Uterus (tissue), 2 donors: ENCODE measurements at regions not wholly inside any gene's neighbourhood (a gene's known extent, or its start where the extent isn't known, plus 50 kb on each side); places are given as distances from the start of the nearest gene placed in this dataset.

ENCODE experiments used
- CTCF ChIP-seq, 4 experiments: fragments of 200-600 bp in 2 of 4; fragments of 450-650 bp in 2 of 4; sonication (generic) in 2 of 4; IDR thresholded peaks; one replicate each; pipeline ENCODE4 v1.5.1; 2016 to 2019; ENCODE audit warnings: antibody characterized with exemption in 4 of 4, mild to moderate bottlenecking in 2 of 4, moderate library complexity in 1 of 4
- POLR2A ChIP-seq, 2 donors: fragments of 450-650 bp; IDR thresholded peaks; one replicate each; pipeline ENCODE4 v1.6.1; 2016; ENCODE audit warnings: antibody characterized with exemption in 2 of 2, mild to moderate bottlenecking in 1 of 2, moderate library complexity in 1 of 2

- TF ChIP-seq CTCF (IDR thresholded peaks at IDR 0.05): no peak
- TF ChIP-seq POLR2A (IDR thresholded peaks at IDR 0.05): no peak
These were observed 609.2 kb upstream of the FOXG1 start for GRCh38 chr14:28157289-28157869.
